ENCODE measurements at regions not wholly inside any gene's neighbourhood (a gene's known extent, or its start where the extent isn't known, plus 50 kb on each side); places are given as distances from the start of the nearest gene placed in this dataset.
"Not testable (repeated sequence)": the region's sequence is repeated elsewhere in the genome, so short reads cannot be mapped to it uniquely, and the experiment has no call there.

DNA sequence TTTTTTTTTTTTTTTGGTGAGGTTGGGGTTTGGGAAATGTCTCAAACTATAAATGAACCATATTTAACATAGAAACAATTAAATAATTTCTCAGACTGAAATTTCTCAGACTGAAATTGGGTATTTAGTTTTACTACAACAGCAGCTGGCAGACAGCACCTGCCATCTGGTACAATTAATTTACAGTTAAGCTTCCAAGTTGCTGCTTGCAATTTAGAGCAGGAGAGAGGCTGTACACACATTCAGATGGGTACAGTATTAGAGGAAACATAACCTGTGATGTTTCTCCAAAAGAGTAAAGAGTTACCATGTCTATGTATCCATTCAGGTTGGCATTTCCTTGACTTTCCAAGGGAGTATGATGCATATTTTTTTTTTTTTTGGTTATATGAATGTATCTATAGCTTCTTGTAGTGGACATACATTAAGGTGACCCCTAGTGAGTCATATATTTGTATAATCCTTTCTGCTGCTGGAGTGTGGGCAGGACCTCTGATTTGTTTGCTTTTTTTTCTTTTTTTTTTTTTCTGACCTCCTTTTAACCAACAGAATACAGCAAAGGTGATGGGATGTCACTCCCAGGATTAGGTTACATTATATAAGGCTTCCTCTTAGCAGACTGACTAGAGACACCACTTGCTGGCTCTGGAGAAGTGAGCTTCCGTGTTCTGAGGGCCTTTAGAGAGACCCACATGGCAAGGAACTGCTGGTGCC lies 201.7 kb downstream of the PTH2R start:
- no peak for DNase-seq (ENCODE audit: low read depth)

DNA sequence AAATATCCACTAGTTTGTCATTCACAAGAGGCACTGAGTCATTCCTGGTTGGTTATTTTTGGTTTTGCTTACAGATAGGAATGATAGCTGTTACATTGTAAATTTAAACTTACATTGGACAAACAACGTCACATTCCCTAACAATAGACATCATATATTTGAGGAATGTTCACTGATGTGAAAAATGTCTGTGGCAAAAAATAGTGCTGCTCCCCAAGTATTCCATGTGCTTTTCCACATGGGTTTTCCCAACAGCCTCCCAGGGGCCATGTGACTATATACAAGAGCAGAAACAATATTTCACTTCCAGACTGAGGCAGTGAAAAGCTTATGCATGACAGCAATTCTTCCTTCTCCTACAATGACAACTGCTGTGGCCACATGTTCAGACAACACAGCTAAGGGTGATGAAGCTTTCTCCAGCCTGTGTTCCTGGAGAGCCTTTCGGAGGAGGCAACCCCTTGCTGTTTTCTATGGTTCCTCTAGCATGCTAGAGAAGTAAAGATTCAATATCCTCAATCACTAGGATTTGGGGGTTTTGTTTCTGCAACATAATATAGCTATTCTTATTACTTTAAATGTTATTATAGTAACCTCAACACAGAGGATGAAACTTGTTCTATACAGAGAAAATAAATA lies 202.7 kb downstream of the PTH2R start:
- no peak for DNase-seq (ENCODE audit: low read depth)

DNA sequence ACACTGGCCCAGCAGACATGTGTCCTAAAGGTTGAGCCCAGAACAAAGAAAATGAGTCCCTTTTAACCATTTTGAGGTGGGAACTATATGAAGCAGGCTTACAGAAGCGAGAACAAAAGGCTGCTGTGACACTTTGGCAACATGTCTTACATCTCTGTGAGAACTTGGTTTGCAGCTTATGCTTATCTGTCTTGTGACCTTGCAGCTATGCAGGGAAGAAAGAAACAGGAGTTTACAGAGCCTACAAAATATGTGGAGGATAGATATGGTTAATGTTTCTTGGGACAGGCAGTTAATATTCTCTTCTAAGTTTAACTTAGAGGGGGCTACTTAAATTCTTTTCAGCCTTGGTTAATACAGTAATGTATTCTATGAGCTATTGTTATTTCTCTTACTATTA lies 209.1 kb downstream of the PTH2R start:
- DNase-seq (ENCODE audit: low read depth) = not testable (repeated sequence)

DNA sequence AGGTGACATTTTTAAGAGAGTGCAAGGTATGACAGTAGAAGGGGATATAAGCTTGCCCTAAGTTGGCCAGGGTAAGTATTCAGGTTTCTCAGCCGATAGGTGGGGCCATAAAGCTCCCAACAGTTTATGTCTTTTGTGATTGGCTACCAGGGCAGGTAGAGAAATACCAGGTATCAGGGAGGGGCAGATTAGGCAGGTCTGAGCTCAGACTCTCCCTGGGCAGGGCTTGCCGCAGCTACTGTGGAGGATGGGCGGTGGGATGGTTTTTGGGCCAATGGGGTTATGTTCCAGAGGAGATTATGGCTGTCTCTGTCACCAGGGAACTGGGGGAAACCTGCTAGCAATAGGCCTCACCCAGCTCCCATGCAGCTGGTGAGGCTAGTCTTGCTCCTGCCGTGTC lies 211.6 kb downstream of the PTH2R start:
- DNase-seq (ENCODE audit: low read depth) = no peak

DNA sequence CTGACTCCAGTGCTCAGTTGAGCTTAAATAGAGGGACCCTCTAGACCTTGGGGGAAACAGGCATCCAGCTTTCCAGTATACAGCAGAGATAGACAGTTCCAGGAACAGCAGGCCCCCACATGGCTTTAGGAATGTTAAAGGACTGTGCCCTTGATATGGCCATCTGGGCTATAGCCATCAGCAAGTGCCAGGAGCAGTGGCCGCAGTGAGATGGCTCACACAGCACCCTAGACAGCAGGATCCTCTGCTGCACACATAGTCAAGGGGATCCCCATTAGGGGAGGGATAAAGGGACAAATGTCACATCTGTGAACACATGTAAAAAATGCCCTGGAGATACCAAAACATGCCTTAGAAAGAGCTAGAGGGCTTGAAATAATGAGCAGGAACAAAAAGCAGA lies 213.4 kb downstream of the PTH2R start:
- DNase-seq (ENCODE audit: low read depth) = no peak

DNA sequence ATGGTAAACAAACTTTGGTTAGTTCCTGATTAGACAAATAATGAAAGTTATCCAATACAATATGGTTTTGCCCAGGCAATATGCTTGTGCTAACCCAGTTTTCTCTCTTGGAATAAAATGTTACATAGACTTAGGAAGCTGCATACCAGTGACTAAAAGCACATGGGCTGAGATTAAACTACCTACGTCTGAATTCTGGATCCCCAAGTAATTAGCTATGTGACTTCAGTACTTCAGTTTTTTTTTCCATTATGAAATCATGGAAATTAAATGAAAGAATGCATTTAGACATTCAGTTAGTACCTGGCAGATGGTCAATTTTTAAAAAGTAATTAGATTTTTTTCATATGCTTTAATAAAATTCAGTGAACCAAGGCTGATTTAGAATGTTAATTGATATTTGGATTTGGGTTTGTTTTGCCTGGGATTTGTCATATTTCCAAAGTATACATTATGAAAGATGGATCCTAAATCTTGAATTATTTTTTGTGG lies 213.9 kb downstream of the PTH2R start:
- no peak for DNase-seq (ENCODE audit: low read depth)

DNA sequence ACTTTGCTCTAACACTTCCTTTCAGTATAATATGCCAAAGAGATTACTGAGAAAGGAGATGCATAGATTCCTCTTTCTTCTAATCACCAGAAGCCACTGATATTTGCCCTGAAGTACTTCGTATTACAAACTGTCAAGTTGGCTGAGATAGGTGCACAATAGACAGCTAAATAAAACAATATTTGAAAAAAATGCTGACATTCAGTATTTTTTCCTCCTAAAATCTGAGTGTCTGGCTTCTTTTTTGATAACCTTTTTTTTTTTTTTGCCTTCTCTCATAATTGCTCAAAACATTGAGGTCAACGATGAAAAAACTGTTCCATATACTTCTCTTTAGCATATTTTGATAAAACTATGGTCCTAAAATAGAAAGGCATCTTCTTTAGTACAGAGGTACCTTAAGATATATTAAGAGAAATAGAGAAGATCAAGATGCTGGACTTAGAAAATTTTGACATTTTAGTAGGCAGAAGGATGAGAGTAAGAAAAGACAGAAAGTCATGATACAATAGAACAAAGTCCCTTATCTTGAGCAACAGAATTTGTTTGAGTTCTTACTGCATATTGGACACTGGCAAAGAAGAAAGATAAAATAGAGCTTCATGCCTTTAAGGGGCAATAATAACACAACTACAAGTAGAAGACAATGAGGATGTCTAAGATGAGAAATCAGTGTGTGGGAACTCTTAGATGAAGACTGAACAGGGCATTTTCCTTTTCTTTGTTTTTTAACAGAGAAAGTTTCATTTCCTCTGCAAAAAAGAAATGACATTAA lies 220.7 kb downstream of the PTH2R start:
- DNase-seq (ENCODE audit: low read depth) = no peak

DNA sequence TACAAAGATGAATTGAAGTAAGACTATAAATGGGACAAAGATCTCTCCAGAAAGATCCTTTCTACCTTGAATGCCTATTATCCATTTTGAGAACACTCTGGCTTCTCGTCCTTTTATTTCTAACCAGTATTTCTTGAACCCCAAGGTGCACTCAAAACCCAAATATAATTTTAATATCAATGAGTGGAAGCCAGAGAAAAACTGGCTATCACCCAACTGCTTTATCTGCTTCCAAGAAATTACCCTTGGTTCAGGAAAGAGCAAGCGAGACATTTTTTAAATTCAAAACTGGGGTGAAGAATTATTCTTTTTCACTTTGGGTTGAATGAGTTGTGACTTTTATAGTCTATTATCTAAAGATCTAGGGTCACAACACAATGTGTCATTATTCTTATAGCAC lies 221.3 kb downstream of the PTH2R start:
- DNase-seq (ENCODE audit: low read depth) = no peak

DNA sequence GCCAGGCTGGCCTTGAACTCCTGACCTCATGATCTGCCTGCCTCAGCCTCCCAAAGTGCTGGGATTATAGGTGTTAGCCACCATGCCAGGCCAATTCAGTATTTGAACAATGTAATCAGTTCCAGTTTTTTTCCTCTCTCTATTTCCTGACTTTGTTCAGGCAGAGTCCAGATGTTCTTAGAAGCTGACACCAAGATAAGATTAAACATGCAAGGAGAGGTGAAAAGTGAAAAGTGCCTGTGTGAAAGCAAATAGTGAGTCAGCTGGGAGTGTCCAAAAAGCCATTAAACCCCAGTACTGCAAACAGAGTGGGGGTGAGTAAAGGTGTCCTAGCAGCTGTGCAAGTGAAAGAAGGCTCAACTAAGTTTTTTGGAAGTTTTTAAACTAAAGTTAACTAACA lies 231.5 kb downstream of the PTH2R start:
- no peak for DNase-seq (ENCODE audit: low read depth)

DNA sequence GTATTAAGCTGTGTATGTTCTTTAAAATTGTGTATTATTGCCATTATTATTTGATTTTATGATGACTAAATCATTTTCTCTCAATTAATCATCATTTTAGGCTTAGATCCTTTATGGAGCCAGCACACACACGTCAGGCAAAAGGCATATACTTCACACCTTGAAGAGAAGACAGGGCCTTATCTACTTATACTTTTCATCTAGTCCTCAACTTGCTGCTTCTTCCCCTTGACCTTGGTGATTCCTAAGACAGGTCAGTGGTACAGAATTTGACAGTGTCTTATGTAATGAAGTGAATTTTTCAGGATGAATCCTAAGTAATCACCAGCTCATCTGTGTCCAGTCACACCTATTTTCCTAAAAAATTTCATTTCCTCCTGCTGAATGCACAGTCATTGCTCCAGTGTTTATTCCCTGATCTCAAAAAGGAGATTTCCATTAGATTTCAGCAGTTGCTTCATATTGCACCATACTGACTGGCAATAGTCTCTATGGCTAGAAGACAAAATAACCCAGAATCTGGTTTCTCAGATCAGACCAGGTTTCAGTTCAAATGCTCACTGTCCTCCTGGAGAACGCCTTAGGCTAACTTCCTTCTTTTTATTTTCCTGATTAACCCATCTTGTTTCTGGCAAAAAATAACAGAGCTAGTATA lies 235.7 kb downstream of the PTH2R start:
- no peak for DNase-seq (ENCODE audit: low read depth)

DNA sequence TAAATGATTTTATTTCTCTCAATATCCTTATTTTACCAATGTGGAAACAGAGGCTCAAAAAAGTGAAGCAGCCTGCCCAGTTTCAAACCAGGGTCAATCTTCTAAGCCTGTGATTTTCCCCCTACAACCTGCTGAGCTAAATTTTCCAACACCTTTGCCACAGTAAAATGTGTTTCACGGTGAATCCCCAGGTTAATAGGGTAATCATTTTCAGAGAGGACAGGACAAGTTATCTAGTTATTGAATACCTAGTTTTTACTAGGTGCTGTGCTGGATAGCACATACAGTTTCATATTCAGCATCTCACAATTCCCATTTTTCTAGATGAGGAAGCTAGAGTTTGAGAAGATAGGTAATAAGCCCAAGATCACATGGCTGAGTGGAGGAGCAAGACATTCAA lies 236.6 kb downstream of the PTH2R start:
- no peak for DNase-seq (ENCODE audit: low read depth)

DNA sequence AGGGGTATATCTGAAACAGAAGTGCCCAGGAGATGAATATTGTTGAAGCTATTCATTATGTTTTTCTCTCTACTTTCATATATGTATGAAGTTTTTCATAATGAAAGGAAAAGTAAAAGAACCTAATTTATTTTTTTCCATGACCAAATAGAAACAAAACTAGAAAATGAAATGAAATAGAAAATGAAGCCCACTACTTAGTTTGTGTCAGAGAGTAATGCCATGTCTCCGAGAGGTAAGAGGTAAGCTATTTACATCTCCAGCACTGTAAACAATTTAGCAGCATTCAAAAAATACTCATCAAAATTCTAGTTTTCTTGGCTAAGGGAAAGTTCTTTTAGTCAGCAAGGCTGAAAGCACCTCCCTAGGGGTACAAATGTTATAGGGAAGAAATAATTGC lies 238.6 kb downstream of the PTH2R start:
- no peak for DNase-seq (ENCODE audit: low read depth)

DNA sequence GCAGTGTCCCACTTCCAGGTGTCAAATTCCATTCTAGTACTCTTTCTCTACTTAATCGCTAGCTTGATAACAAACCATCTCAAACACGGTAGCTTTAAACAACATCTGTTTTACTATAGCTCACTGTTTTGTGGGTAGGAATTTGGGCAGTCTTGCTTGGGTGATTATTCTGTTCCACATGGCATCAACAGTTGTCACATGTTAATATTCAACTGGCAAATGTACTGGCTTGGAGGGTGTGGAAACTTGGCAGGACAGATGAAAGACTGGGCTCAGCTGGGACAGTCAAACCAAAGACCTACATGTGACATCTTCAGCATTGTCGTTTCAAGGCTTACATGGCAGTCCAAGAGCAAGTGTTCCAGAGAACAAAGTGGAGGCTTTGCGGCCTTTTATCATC lies 241.8 kb downstream of the PTH2R start:
- no peak for DNase-seq (ENCODE audit: low read depth)

DNA sequence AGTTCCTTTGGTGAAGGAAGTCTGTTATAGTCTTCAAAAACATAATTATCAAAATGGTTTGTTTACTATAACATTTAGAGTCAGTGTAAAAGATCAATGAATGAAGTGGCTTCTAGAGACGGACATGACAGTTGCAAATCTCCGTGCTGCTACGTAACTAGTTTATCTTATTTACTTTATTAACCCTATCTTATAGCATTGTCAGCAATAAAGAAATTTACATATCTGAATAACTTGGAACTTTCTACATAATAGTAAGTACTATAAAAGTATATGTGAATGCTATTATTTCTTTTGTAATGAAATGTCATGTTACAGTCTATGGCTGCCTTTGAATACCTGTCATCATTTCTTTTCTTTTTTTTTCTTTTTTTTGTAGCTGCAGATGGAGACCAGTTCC lies 246.8 kb downstream of the PTH2R start:
- no peak for DNase-seq (ENCODE audit: low read depth)

DNA sequence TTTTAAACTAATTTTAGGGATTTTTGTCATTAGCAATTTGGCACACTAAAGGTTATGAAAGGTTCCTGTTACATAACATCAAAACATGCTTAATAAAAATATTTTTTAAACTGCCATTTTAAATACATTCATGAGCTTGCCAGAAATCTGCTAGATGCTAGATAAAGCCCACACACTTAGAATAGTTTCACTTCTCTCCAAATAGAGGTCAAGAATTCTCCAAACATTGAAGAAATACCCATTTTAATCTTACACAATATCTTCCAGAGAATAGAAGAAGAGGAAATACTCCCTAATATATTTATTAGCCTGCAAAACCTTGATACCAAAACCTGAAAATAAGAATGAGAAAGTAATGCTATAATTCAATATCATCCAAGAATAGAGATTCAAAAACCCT lies 247.5 kb downstream of the PTH2R start:
- DNase-seq (ENCODE audit: low read depth) = no peak

DNA sequence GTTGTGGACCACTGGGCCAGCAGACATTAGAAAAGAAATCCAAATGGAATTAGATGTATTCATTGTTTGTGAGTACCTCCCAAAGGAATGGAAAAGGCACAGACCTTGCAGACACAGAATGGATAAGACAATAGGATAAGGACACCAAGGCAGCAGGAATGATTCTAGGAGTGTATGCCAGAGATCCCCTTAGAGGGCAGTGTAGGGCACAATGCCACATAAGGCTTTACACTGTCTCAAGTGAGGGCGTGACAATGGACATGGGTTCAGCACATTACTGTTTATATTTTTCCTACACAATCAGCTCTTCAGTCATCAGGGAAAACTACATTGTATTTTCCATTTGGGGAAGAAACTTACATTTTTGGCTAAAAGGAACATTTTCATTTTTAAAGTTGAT lies 250.9 kb downstream of the PTH2R start:
- no peak for DNase-seq (ENCODE audit: low read depth)

DNA sequence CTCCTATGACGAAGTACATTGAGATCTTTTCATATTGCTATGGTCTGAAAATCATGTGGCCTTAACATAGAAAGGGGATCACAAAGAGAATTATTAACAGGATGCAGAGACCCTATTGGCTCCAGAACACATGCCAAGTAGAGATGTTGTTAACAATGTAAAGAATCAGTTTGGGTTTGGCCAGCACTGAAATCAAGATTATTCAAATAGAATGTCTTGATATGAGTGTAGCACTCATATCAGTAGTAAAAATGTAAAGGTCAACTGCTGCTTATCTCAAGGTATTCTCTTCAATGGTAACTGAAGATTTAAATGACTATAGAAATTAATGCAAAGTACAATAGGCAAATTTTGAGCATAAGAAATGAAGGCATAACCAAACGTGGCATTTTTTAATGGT lies 262.8 kb downstream of the PTH2R start:
- DNase-seq (ENCODE audit: low read depth) = no peak

DNA sequence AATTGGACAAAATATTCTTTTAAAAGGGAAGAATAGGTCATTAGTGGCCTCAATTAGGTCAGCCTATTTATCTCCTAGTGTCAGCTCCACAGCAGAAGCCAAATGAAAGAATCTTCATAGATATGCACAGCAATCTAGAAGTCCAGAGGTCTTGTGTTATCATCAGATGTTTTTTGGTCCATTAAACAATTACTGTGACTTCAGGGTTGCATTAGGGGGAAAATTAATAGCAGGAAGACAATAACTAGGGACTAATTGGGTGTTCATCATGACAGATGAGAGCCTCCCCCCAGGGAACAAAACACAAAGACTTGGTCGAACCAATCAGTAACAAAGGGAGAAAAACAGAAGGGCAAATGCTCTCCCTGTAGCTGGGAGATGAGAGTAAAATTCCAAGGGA lies 264.7 kb downstream of the PTH2R start:
- no peak for DNase-seq (ENCODE audit: low read depth)

DNA sequence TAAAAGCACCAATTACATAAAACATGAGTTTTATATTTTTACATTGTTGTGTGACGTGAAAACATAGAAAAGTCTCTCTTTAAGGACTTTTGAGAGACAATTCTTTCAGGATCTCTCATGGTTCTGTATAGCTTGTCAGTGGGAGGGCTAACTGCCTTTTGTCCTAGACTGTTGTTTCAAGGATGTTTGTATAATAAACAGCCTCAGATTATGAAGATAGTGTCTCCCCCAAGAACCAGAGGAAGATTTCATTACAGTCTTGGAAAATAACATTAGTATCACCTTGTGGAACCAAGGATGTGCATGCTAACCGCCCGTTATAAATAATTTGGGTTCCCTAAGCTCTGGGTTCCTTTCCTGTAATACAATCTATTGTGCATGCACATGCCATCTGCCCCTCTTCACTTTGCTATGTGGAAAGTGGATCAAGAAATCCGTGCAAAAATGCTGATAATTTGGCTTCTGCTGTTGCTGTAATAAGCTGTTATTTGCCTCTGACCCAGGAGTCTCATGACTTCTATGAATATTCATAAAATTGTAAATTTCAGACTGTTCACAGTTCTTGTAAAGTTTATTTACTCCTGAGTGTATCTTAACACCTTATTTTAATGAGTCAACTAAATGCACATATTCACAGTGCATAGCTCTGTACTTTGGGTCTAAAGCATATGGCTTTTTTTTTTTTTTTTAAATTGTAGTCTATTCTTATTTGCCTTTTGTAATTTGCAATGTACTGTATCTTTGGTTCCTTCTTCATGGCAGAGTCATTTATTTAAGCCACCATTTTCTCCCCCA lies 265.5 kb downstream of the PTH2R start:
- no peak for DNase-seq (ENCODE audit: low read depth)

DNA sequence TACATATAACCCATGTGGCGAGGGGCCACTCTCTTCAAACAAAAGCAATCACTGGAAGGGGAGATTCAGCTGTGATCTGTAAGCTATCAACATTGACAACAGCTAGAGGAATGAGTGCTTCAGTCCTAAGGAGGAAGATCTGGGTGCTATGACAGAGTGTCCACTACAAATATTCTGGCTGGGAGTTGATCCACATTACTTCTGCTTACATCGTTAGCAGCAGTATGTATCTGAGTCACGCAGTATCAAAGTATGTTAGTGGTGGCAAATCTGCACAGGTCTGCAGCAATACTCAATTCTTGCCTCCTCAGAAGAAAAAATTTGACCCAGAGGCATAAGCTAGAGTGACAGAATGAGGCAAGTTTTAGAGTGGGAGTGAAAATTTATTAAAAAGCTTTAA lies 267.0 kb downstream of the PTH2R start:
- no peak for DNase-seq (ENCODE audit: low read depth)

DNA sequence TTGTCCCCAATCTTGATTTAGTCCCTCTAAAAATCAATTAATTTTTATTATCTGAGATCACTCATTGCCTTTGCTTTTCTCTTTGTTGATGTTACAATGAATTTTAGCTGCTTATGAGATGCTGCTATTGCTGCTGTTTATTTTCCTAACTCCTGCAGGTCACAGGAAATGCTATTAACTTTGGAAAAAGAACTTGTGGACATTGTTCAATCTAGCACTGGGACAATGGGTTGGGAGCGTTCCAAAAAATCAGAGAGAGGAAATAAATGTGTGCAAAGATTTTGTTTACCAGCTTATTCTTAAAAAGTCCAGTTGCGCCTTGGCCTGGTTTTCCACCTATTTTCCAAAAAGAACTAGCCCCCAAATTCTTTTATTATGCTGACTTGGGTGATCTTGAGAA lies 268.3 kb downstream of the PTH2R start:
- no peak for DNase-seq (ENCODE audit: low read depth)

DNA sequence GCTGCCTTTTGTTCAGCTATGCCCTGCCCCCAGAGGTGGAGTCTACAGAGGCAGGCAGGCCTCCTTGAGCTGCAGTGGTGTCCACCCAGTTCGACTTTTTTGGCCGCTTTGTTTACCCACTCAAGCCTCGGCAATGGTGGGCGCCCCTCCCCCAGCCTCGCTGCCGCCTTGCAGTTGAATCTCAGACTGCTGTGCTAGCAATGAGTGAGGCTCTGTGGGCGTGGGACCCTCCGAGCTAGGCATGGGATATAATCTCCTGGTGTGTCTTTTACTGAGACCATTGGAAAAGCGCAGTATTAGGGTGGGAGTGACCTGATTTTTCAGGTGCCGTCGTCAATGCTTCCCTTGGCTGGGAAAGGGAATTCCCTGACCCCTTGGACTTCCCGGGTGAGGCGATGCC lies 279.3 kb downstream of the PTH2R start:
- not testable (repeated sequence) for DNase-seq (ENCODE audit: low read depth)
